Gastroesophageal sphincter (tissue), 4 donors: ENCODE measurements at regions not wholly inside any gene's neighbourhood (a gene's known extent, or its start where the extent isn't known, plus 50 kb on each side); places are given as distances from the start of the nearest gene placed in this dataset.

ENCODE experiments used
- ATAC-seq: fragments of 150-250 bp; one replicate; pipeline ENCODE4 v1.9.1; 2016; ENCODE audit warnings: mild to moderate bottlenecking, moderate library complexity
- H3K27ac ChIP-seq, 4 donors: fragments of 200-600 bp; sonication (generic) in 3 of 4; 1 replicate in 3 of 4; 2 replicates in 1 of 4; pipeline ENCODE4 v1.5.1; 2016 to 2019
- H3K27me3 ChIP-seq: fragments of 200-600 bp; sonication (generic); one replicate; pipeline ENCODE4 v1.5.1; 2019
- H3K36me3 ChIP-seq, 2 donors: fragments of 200-600 bp; sonication (generic); one replicate each; pipeline ENCODE4 v1.5.1; 2019; ENCODE audit warnings: control low read depth in 1 of 2
- H3K4me1 ChIP-seq, 3 donors: fragments of 200-600 bp; sonication (generic); 1 replicate in 2 of 3; 2 replicates in 1 of 3; pipeline ENCODE4 v1.5.1; 2016 to 2019; ENCODE audit warnings: control low read depth in 2 of 3
- H3K4me3 ChIP-seq, 2 donors: fragments of 200-600 bp; sonication (generic); one replicate each; pipeline ENCODE4 v1.5.1; 2019; ENCODE audit warnings: mild to moderate bottlenecking in 1 of 2, moderate library complexity in 1 of 2
- H3K9me3 ChIP-seq, 3 donors: fragments of 200-600 bp; sonication (generic); one replicate each; pipeline ENCODE4 v1.5.1; 2017 to 2019; ENCODE audit warnings: control low read depth in 2 of 3
- CTCF ChIP-seq, 4 experiments: fragments of 200-600 bp in 2 of 4; fragments of 450-650 bp in 2 of 4; sonication (generic) in 1 of 4; IDR thresholded peaks; one replicate each; pipeline ENCODE4 v1.5.1; 2017 to 2019; ENCODE audit warnings: antibody characterized with exemption in 4 of 4, mild to moderate bottlenecking in 2 of 4, moderate library complexity in 2 of 4
- EP300 ChIP-seq: sonication (generic); formaldehyde crosslinking; IDR thresholded peaks from one replicate; pipeline ENCODE4 v1.6.1; 2017; ENCODE audit warnings: antibody characterized with exemption, mild to moderate bottlenecking
- POLR2A ChIP-seq, 2 donors: fragments of 450-650 bp; IDR thresholded peaks; one replicate each; pipeline ENCODE4 v1.6.1; 2017; ENCODE audit warnings: antibody characterized with exemption in 2 of 2, mild to moderate bottlenecking in 2 of 2, moderate library complexity in 1 of 2
- POLR2AphosphoS5 ChIP-seq: sonication (generic); formaldehyde crosslinking; IDR thresholded peaks from one replicate; pipeline ENCODE4 v1.6.1; 2017; ENCODE audit warnings: antibody characterized with exemption
- WGBS, 2 donors: methylation state at CpG; one replicate each; pipeline ENCODE4 v1.1.5; 2018; ENCODE audit warnings: low coverage in 1 of 2; 5-methylcytosine and 5-hydroxymethylcytosine counted together

GRCh38 chr6:40965046-40965445 is 74.0 kb downstream of the UNC5CL start:
- Histone ChIP-seq H3K36me3 (no peaks in the 10 kb centered on the region), H3K4me1 (no peaks in the 10 kb centered on the region), H3K4me3 (no peak overlapping the region), H3K9me3 (no peaks in the 10 kb centered on the region), H3K27me3 (no peaks in the 10 kb centered on the region), H3K27ac (no peak overlapping the region)
- no peak for TF ChIP-seq CTCF (IDR thresholded peaks at IDR 0.05)
- no peak for TF ChIP-seq POLR2AphosphoS5
- no peak for TF ChIP-seq POLR2A (IDR thresholded peaks at IDR 0.05)
- no peak for TF ChIP-seq EP300
- WGBS, 2 donors = 90% methylated on average over 2 of the region's 2 CpGs; no CpG with 5 or more reads in 1 of the 2 donors
- ATAC-seq = no peak

- Histone ChIP-seq H3K4me3 (no peak overlapping the region), H3K9me3 (no peaks in the 10 kb centered on the region), H3K36me3 (no peaks in the 10 kb centered on the region), H3K27me3 (no peaks in the 10 kb centered on the region), H3K4me1 (no peaks in the 10 kb centered on the region), H3K27ac (no peak overlapping the region)
- TF ChIP-seq CTCF (IDR thresholded peaks at IDR 0.05) = no peak
- TF ChIP-seq EP300 = no peak
- TF ChIP-seq POLR2AphosphoS5 = no peak
- TF ChIP-seq POLR2A (IDR thresholded peaks at IDR 0.05) = no peak
- WGBS, 2 donors = 90 to 92% methylated on average over 3 of the region's 3 CpGs
- ATAC-seq = no peak
Observed at GRCh38 chr6:40963019-40963418, 76.0 kb downstream of the UNC5CL start.

GRCh38 chr6:40962241-40962640 is 76.8 kb downstream of the UNC5CL start:
- WGBS, 2 donors = 58% methylated on average over 2 of the region's 2 CpGs; no CpG with 5 or more reads in 1 of the 2 donors
- no peak overlapping the region for H3K4me3 ChIP-seq
- H3K4me1 ChIP-seq = no peaks in the 10 kb centered on the region
- H3K27ac ChIP-seq = no peak overlapping the region
- H3K36me3 ChIP-seq = no peaks in the 10 kb centered on the region
- TF ChIP-seq EP300 (no peak), CTCF (IDR thresholded peaks at IDR 0.05) (no peak), POLR2A (IDR thresholded peaks at IDR 0.05) (no peak), POLR2AphosphoS5 (no peak)
- H3K9me3 ChIP-seq = no peaks in the 10 kb centered on the region
- H3K27me3 ChIP-seq = no peaks in the 10 kb centered on the region
- no peak for ATAC-seq

DNA sequence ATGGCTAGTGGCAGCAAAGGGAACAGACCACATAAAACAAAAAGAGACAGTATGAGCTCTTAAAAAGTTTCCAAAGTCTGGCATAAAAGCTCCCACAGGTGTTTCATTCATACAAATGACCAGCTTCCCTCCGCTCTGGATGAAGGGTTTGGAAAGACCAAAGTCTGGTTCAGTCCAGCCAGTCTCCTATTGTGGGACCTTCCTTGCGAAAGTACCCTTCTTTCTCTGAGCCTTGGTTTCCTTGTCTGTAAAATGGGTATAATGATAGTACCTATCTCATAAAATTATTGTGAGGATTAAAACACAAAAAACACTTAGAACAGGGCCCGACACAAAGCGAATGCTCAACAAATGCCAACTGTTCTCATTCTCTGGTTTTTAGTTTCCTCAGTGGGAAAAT is 77.2 kb downstream of the UNC5CL start:
- Histone ChIP-seq H3K4me1 (no peaks in the 10 kb centered on the region), H3K27ac (no peak overlapping the region), H3K27me3 (no peaks in the 10 kb centered on the region), H3K36me3 (no peaks in the 10 kb centered on the region), H3K9me3 (no peaks in the 10 kb centered on the region), H3K4me3 (no peak overlapping the region)
- WGBS, 2 donors = 93 to 94% methylated on average over 3 to 4 of the region's 4 CpGs
- no peak for TF ChIP-seq EP300
- no peak for TF ChIP-seq CTCF (IDR thresholded peaks at IDR 0.05)
- TF ChIP-seq POLR2A (IDR thresholded peaks at IDR 0.05) = no peak
- no peak for TF ChIP-seq POLR2AphosphoS5
- ATAC-seq = no peak

DNA sequence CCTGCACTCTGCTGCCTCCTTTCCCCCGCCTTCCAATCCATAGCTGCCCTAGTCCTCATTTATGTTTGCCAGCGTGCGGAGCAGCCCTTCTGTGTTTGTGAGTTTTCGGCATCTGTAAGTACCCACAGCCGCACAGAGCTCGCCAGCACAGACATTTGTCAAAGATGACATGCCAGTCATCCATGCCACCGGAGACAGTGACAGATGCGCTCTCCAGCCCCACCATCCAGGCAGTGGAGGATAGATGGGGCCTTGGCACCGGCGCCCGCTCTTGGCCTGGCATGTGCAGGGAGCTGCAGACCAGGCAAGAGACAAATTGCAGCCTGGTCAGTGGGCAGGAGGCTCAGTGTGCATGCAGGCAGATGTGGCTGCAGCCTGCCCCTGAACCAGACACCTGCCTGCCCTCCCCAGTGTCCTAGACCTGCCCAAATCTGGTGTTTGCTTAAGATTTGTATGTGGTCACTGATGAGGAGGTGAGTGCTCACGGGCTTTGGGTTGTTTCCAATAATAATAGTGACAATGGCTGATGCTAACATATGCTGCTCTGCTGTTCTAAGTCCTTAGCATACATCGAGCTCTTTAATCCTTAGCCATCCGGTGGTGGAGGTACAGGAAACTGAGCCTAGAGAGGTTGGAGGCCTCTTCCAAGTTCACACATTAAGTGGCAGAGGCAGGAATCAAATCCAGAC is 78.1 kb downstream of the UNC5CL start:
- Histone ChIP-seq H3K36me3 (no peaks in the 10 kb centered on the region), H3K4me3 (no peak overlapping the region), H3K27ac (no peak overlapping the region), H3K9me3 (no peaks in the 10 kb centered on the region), H3K27me3 (no peaks in the 10 kb centered on the region), H3K4me1 (no peaks in the 10 kb centered on the region)
- 83% methylated on average over 1 of the region's 14 CpGs; no CpG with 5 or more reads in 1 of the 2 donors for WGBS, 2 donors
- no peak for ATAC-seq
- TF ChIP-seq EP300 (no peak), POLR2A (IDR thresholded peaks at IDR 0.05) (no peak), POLR2AphosphoS5 (no peak)
